HG02642 (cell line): ENCODE measurements at regions not wholly inside any gene's neighbourhood (a gene's known extent, or its start where the extent isn't known, plus 50 kb on each side); places are given as distances from the start of the nearest gene placed in this dataset.

Source experiments
- ATAC-seq: cut with Tn5 transposase; IDR thresholded peaks from one replicate; pipeline ENCODE4 v1.9.1; 2021; ENCODE audit warnings: mild to moderate bottlenecking; ENCODE audit not compliant: unreplicated experiment, poor library complexity

- no peak for ATAC-seq
Measured at GRCh38 chr2:18119883-18120282, 241.4 kb downstream of the KCNS3 start.

DNA sequence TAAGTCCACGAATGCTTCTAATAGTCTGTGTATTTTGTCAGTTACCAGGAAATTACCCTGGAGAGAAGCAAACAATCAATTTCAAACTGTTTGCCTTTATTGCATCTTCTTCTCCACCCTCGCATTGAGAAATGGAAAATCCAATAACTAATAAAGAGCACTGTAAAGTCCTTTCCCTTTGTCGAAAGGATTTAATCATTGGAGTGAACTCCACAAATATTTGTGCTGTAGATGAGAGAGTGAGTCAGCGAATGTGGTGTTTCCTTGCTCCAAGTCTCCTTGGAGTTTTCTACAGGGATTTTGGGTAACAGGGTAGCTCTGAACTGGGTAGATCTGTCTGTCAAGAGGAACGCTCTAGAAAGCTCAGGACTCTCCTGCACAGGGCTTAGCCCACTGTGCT is 240.2 kb downstream of the KCNS3 start:
- no peak for ATAC-seq

DNA sequence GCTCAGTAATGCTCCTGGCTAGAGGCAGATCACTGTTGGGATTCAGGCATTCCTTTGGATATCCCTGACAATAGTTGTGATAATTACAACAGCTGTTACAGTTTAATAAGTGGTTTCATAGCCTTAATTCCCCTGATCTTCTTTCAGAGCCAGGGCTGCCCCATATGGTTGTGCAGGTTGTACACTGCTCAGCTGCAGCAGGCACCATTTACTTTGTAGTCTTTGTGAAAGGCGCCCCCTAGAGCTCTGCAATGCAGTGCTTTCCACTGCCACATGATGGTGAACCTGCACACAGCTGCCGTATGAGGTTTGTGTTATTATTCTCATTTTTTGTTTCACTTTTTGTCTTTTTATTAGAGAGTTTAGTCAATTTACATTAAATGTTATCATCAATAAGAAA is 239.1 kb downstream of the KCNS3 start:
- ATAC-seq: peak; percentile 91

DNA sequence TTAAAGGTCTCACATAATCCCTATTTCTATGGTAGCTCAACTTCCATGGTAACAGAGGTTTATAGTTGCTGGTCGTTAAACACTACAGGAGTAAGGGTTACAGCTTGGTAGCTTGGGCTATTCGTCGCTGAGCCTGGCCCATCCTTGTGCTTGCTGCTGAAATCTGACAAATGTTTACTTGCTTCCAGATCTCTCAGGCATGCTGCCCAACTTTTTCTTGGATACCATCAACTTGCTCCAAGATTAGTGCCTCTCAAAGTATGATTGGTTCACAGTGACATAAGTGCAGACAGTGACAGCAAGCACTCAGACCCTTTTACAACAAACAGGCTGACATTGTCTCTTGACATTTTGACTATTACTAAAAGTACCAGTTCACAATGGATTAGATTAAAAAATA is 231.8 kb downstream of the KCNS3 start:
- no peak for ATAC-seq

DNA sequence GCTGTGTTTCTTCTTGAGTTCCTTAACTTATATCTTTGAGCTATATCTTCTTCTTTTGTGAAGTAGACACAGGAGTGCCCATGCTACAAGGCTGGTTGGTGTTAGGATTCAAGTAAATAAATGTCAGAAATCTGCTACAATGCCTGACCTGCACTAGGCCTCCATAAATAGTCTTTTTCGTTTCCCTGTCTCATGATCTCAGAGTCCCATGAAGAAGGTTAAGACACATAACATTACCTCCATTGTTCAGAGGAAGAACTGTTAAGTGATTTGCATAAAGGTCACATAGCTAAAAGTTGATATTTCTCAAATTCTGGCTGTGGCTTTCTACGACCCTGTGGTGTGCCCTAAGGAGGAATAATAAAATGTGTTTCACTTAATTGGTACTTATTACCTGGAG is 228.4 kb downstream of the KCNS3 start:
- no peak for ATAC-seq

GRCh38 chr2:18105929-18106328 is 227.5 kb downstream of the KCNS3 start:
- no peak for ATAC-seq

GRCh38 chr2:18104595-18105224 is 226.2 kb downstream of the KCNS3 start:
- no peak for ATAC-seq

DNA sequence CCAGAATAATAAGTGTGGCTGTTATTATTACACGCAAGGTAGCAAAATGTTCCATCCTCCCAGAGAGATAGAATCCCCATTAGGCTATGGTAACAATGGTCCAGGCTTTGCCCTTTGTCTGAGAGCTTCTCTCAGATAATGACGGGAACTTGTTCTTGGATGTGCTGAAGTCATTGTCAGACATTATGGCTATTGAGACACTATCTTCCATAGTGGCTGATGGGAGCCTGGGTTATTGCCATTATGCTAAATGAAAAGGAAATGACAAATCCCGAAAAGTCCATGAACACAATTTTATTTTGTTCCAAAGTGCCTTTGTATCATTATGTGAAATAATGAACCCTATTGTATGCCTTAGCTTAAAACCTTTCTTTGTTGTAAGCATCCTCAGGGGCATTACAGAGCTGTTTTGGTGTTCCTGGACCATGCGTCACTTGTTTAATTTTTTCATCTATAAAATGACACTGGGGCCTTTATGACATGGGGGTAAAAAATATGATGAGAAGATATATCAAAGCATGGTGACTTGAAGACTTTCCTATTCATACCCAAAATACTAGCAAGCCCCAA is 218.5 kb downstream of the KCNS3 start:
- ATAC-seq: no peak

- no peak for ATAC-seq
Measured at GRCh38 chr2:18094277-18094676, 215.8 kb downstream of the KCNS3 start.

- ATAC-seq: no peak
Measured at GRCh38 chr2:18093196-18093595, 214.7 kb downstream of the KCNS3 start.

- no peak for ATAC-seq
Measured at GRCh38 chr2:18092760-18093159, 214.3 kb downstream of the KCNS3 start.

- ATAC-seq: no peak
Measured at GRCh38 chr2:18085593-18085992, 207.1 kb downstream of the KCNS3 start.

- no peak for ATAC-seq
Measured at GRCh38 chr2:18084376-18084775, 205.9 kb downstream of the KCNS3 start.

DNA sequence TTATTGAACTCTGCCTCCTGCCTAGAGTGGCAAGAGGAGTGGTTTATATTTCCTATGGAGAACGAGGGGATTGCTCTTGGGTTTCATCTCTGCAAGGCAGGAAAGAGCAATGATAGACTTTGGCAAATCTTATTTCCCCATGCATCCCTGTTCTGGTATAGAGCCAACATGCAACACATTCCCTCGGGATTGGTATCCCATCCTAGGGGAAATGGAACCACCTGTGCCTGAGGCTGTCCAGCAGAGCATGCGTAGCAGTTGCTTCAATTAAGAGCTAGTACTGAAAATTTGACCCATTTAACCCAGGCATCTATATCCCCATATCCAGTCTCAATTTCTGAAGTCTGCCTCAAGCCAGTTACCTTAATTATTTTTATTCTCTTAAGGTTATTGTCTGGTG is 205.3 kb downstream of the KCNS3 start:
- ATAC-seq: no peak

DNA sequence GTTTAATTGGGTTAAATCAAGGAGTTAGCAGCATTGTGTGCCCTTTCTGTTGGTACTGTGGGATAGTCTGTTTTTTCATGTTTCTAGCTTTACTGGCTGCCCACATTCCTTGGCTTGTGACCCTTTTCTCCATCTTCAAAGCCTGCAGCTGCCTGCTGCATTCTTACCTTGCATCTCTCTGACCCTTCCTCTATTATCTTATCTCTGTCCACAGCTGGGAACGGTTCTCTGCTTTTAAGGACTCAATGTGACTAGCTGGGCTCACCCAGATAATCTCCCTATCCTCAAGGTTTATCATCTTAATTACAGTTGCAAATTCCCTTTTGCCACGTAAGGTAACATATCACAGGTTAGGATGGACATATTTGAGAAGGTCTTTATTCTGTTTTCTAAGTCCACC is 199.7 kb downstream of the KCNS3 start:
- no peak for ATAC-seq

GRCh38 chr2:18077704-18078103 is 199.2 kb downstream of the KCNS3 start:
- ATAC-seq: no peak

DNA sequence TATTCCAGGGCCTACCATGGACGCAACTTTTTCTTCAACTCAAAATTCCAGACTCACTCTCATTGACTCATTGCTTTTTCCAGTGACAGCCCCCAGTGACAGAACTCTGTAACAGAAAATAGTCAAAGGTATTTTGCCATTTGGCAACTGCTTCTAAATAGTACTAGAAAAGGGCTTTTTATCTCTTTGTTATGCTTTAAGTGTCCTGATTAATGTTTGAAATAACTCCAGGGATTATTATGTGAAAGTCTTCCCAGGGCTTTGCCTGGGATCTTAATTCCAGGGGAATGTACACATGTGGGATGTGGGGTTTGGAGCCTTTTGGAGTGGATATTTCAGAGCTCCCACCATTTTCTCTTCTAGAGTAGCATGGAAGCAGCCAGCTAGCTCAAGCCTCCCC is 198.8 kb downstream of the KCNS3 start:
- no peak for ATAC-seq

GRCh38 chr2:18074476-18074875 is 196.0 kb downstream of the KCNS3 start:
- no peak for ATAC-seq

DNA sequence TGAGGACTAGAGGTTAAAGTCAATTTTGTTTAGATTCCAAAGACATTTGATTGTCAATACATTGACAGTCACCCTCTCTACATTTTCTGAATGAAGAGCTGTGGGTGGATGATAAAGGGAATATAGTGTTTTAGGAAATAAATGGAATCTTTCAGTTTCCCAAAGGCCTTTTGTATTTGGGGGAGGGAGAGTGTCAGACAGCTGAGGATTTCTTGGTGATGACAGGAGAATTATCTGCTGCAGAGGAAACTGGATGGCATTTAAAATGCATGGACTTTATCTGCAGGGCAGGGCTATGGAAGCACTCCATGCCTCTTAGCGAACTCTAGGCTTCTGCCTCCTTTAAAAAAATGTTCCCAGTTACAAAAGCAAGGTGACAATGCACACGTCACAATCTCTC is 195.1 kb downstream of the KCNS3 start:
- ATAC-seq: no peak

GRCh38 chr2:18067588-18068384 is 189.3 kb downstream of the KCNS3 start:
- no peak for ATAC-seq

- ATAC-seq: no peak
Measured at GRCh38 chr2:18066894-18067293, 188.4 kb downstream of the KCNS3 start.

DNA sequence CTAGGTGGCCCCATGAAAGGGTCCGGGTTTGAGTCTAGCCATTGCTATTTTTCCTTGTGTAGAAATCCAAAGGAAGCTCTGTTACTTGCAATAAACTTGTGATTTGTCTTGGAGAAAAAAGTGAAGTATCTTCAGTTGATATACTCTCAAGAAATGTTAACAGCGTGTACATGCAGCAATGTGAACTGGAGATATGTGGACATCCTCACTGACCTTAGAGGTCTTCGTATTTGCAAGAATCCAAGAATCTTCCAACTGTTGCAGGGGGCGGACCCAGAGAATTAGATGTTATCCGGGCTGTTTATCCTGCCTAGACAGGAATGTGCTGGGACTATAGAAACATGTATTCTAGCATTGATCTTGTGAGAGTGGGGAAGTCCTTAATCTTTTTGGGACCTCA is 187.6 kb downstream of the KCNS3 start:
- no peak for ATAC-seq
